HUES64 (cell line): ENCODE measurements at regions not wholly inside any gene's neighbourhood (a gene's known extent, or its start where the extent isn't known, plus 50 kb on each side); places are given as distances from the start of the nearest gene placed in this dataset.

Source experiments
- H3K27ac ChIP-seq: 2 replicates; pipeline ENCODE4 v1.7.0; 2013; ENCODE audit warnings: low read depth, low read length, inconsistent platforms
- H3K27me3 ChIP-seq: 2 replicates; pipeline ENCODE4 v1.6.1; 2013; ENCODE audit warnings: mild to moderate bottlenecking, low read length; ENCODE audit not compliant: insufficient read depth
- H3K36me3 ChIP-seq: 2 replicates; pipeline ENCODE4 v1.6.1; 2013; ENCODE audit warnings: mild to moderate bottlenecking, low read length; ENCODE audit not compliant: insufficient read depth
- H3K4me1 ChIP-seq: 2 replicates; pipeline ENCODE4 v1.6.1; 2013; ENCODE audit warnings: mild to moderate bottlenecking, low read length, moderate library complexity; ENCODE audit not compliant: insufficient read depth
- H3K4me3 ChIP-seq: 2 replicates; pipeline ENCODE4 v1.5.1; 2013; ENCODE audit warnings: mild to moderate bottlenecking, low read length, moderate library complexity
- H3K9ac ChIP-seq: 2 replicates; pipeline ENCODE4 v1.6.1; 2013; ENCODE audit warnings: mild to moderate bottlenecking, low read depth, low read length
- H3K9me3 ChIP-seq: 2 replicates; pipeline ENCODE4 v1.6.1; 2013; ENCODE audit warnings: low read depth, low read length; ENCODE audit not compliant: insufficient read depth
- WGBS: fragments of 150-250, 120-280 bp; methylation state at CpG from one replicate; pipeline ENCODE4 v1.1.7; 2013; ENCODE audit warnings: missing lambda C conversion rate; 5-methylcytosine and 5-hydroxymethylcytosine counted together

DNA sequence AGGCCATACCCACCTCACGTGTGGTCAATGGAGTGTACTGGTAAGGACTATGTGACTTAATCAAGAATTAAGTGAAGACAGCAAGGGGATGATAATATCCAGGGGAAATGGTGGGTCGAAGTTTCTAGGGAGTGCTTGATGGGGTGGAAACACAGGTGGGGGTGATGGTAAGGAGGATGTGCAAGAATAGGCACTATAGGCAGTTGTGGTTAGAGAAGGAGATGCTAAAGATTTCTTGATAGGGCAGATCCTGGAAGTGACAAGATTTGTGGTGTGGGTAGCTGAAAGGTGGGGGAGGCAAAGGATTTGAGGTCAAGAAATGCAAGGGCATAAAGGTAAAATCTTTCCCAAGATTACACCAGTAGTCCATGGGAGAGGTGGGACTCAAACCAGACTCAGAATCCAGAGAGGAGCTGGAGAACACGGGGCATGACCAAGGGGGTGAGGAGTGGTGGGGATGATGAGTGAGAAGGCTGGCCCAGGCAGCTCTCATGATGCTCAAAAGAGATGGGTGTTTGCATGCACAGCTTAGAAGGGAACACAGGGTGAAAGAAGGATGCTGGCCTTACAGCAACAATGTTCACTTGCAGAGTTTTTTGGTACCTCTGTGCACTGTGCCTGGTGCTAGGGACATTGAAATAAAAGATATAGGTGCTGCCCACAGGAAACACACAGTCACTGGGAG is 78.4 kb downstream of the CCR1 start:
- Histone ChIP-seq H3K4me1 (no peaks in the 10 kb centered on the region), H3K27me3 (no peaks in the 10 kb centered on the region), H3K9me3 (no peaks in the 10 kb centered on the region), H3K27ac (no peak overlapping the region), H3K9ac (no peak overlapping the region), H3K36me3 (no peaks in the 10 kb centered on the region), H3K4me3 (no peak overlapping the region)
- 80% methylated on average over 3 of the region's 3 CpGs for WGBS

DNA sequence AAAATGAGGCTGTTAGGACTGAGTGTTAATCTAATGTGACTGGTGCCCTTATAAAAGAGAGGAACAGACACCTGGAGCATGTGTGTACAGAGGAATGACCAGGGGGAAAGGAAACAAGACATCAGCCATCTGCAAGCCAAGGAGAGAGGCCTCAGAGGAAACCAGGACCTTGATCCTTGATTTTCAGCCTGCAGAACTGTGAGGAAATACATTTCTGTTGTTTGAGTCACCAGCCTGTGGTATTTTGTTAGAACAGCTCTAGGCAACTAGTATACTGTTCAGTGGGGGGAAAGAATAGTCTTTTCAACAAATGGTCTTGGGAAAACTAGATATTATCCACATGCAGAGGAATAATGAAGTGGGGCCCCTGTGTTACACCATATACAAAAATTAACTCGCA is 80.6 kb downstream of the CCR1 start:
- Histone ChIP-seq H3K9ac (no peak overlapping the region), H3K27ac (no peak overlapping the region), H3K36me3 (no peaks in the 10 kb centered on the region), H3K27me3 (no peaks in the 10 kb centered on the region), H3K4me3 (no peak overlapping the region), H3K4me1 (no peaks in the 10 kb centered on the region), H3K9me3 (no peaks in the 10 kb centered on the region)
- WGBS, result 100% methylated on average over 1 of the region's 1 CpG

DNA sequence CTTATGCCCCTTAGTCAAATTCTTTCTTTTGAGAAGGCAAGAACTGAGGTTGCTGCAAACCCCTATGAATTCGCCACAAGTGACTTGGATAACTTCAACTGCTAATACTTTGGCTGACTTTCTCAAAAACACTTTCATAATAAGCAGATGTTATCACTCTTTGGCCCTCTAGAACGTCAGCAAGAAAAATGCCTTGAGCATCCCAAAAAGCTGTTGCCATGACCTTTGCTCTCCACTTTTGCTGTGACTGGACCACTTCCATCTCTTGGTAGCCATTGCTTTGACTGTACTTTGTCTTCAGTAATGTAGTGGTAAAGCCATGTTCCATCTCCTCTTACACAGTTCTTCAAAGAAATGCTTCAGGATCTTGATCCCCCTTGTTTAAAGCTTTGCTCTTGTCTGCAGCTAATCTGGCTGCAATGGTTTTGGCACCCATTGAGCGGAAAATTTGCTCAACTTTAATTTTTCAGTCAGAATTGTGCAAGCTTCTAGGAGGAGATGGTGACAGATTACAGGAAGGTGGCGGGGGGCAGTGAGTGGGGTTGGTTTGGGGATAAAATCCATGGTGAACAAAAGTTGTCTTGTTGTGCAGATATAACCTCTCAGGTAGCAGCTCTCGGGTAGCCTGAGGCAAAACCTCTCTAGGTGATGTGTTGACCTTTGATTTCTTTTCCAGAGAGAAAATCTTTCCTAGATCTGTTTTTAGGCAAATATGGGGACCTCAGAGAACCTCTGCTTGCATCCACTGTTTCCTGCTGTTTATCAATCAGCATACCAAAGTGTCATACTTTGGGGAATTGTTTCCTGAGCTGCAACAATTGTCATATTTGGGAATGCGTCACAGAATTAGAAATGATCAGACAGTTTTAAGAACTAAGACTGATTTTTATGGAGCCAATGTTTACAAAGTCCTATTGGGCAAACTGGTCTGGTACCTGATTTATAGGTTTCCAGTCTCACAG is 83.6 kb downstream of the CCR1 start:
- H3K9me3 ChIP-seq, result no peaks in the 10 kb centered on the region
- H3K4me3 ChIP-seq, result no peak overlapping the region
- no peaks in the 10 kb centered on the region for H3K4me1 ChIP-seq
- H3K27me3 ChIP-seq, result no peaks in the 10 kb centered on the region
- no peak overlapping the region for H3K27ac ChIP-seq
- H3K9ac ChIP-seq, result no peak overlapping the region
- no peaks in the 10 kb centered on the region for H3K36me3 ChIP-seq
- WGBS, result 91% methylated on average over 6 of the region's 6 CpGs

DNA sequence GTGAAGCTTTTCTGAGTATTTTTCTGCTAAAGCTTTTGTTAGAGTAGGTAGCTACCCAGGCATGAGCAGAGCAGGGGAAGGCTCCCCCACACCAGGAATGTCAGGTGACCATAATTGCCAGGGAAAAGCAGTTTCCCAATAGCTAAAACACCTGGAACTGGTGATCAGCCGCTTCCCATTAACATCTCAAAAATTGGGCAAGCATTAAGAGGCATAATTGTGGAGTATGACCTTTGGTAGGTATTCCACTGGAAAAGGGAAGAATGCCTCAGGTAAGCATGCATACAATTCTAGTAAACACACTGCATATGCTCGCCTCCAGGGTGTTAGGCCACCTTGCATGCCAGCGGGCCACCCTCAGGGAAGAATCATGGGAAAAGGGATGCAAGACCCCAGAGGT is 84.5 kb downstream of the CCR1 start:
- Histone ChIP-seq H3K9me3 (no peaks in the 10 kb centered on the region), H3K27me3 (no peaks in the 10 kb centered on the region), H3K27ac (no peak overlapping the region), H3K9ac (no peak overlapping the region), H3K4me3 (no peak overlapping the region), H3K36me3 (no peaks in the 10 kb centered on the region), H3K4me1 (no peaks in the 10 kb centered on the region)
- WGBS, result 96% methylated on average over 3 of the region's 3 CpGs

DNA sequence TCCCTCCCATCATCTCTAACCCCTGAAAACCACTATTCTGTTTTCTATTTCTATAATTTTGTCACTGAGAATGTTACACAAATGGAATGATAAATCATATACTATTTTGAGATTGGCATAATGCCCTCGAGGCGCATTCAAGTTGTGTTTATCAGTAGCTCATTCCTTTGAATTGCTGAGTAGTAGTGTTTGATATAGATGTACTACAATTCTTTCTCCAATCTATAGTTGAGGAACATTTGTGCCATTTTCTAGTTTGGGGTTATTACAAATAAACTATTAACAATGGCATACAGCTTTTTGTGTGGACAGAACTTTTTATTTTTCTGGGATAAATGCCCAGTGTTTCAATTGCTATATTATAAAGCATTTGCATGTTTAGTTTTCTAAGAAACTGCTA is 86.0 kb downstream of the CCR1 start:
- H3K27me3 ChIP-seq, result no peaks in the 10 kb centered on the region
- H3K4me3 ChIP-seq, result no peak overlapping the region
- no peak overlapping the region for H3K27ac ChIP-seq
- no peaks in the 10 kb centered on the region for H3K36me3 ChIP-seq
- H3K9me3 ChIP-seq, result no peaks in the 10 kb centered on the region
- H3K4me1 ChIP-seq, result no peaks in the 10 kb centered on the region; the same call in 1 of the 2 replicates
- WGBS, result 100% methylated on average over 2 of the region's 2 CpGs
- no peak overlapping the region for H3K9ac ChIP-seq

DNA sequence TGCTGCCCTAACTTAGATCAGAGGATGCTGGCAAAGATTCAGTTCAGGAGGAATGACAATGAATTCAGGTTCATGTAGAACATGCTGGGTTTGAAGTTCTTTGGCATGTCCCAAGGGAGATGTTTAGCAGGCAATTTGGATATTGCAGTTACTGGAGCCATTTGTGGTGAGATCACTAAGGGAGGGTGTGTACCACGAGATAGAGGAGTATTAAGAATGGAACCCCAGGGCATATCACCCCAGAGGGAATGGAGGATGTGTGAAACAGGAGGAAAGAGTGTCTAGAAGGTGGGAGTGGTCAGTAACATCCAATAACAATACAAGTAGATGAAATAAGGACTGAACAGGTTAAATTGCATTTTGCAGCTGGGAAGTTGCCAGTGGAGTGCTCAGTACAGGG is 87.1 kb downstream of the CCR1 start:
- Histone ChIP-seq H3K27me3 (no peaks in the 10 kb centered on the region), H3K36me3 (no peaks in the 10 kb centered on the region), H3K27ac (no peak overlapping the region), H3K9me3 (no peaks in the 10 kb centered on the region), H3K9ac (no peak overlapping the region), H3K4me3 (no peak overlapping the region), H3K4me1 (no peaks in the 10 kb centered on the region; the same call in 1 of the 2 replicates)
- 75% methylated on average over 1 of the region's 1 CpG for WGBS

DNA sequence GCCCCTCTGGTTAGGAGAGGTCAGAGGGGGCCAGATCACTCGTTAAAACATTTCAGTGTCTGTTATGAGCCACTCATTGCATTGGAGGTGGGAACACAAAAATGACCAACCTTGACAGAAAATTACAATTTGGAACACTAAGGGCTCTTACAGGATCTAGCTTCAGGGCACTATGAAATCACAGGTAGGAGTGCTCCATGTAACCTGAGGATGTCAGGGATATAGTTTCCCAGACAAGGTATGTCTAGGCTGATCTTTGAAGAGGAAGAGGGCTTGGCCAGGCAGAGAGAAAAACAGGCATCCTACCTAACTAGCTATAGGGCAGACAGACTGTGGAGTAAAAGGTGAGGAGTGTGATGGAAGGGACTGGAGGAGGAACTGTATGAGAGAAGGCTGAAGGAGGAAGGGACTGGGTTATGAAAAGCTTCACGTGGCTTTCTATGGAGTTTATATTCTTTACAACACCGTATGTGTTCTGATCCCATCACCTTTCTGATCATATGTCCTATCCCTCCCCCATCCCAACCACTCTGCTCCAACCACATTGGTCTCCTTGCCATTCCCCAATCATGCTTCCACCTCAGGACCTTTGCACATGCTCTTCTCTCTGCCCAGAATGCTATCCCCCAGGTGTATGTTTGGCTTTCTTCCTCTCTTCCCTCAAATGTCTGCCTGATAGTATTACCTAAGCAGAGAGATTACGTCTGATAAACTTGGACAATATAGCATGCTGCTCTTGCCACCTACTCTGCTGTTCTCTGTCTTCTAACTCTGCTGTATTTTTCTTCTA is 88.2 kb downstream of the CCR1 start:
- no peaks in the 10 kb centered on the region for H3K36me3 ChIP-seq
- WGBS, result 91% methylated on average over 4 of the region's 4 CpGs
- no peak overlapping the region for H3K9ac ChIP-seq
- H3K4me1 ChIP-seq, result peaks cover 6% of the 10 kb centered on the region
- H3K9me3 ChIP-seq, result no peaks in the 10 kb centered on the region
- H3K27me3 ChIP-seq, result no peaks in the 10 kb centered on the region
- no peak overlapping the region for H3K4me3 ChIP-seq
- no peak overlapping the region for H3K27ac ChIP-seq

DNA sequence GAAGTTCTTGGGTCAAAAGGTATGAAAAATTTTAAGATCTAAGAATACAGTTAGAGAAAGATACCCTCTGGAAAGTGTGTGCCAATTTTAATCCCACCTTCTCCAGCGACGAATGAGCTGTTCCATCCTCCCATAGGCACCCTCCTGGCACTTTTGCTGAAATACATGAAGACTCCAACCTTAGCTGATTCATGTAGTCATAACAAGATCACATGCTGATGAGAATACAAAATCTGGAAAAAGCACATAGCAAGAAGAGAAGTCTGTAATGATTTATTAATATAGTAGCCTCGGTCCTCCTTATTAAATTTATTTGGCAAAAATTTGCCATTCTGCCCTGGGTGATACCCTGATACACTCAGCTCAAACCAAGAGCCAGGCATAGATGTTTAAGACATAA is 88.9 kb downstream of the CCR1 start:
- H3K9ac ChIP-seq, result no peak overlapping the region
- H3K4me3 ChIP-seq, result no peak overlapping the region
- peaks cover 8% of the 10 kb centered on the region for H3K4me1 ChIP-seq
- no peaks in the 10 kb centered on the region for H3K9me3 ChIP-seq
- no peak overlapping the region for H3K27ac ChIP-seq
- H3K27me3 ChIP-seq, result no peaks in the 10 kb centered on the region
- 95% methylated on average over 3 of the region's 3 CpGs for WGBS
- no peaks in the 10 kb centered on the region for H3K36me3 ChIP-seq

DNA sequence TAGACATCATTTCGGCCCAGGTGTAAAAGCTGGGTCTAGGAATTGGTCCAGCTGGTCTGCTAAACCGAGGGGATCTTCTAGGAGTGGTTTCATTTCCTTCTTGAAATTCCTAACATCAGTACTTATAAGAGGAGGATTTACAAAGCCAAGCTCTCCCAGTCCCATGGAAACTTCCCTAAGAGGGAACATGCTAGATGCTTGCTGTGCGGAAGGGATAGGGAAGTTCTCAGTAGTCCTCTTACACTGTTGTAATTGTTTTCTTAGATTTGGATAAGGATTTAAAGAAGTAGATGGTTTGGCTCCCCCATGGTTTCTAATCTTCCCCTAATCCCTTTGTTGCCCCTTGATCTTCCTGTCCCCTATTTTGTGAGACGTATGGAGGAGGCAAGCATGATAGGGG is 89.7 kb upstream of the XCR1 start:
- no peaks in the 10 kb centered on the region; the same call in 1 of the 2 replicates for H3K9me3 ChIP-seq
- H3K4me3 ChIP-seq, result no peak overlapping the region
- peaks cover 8% of the 10 kb centered on the region for H3K4me1 ChIP-seq
- 85% methylated on average over 4 of the region's 4 CpGs for WGBS
- no peaks in the 10 kb centered on the region for H3K36me3 ChIP-seq
- H3K9ac ChIP-seq, result no peak overlapping the region
- no peak overlapping the region for H3K27ac ChIP-seq
- H3K27me3 ChIP-seq, result no peaks in the 10 kb centered on the region

DNA sequence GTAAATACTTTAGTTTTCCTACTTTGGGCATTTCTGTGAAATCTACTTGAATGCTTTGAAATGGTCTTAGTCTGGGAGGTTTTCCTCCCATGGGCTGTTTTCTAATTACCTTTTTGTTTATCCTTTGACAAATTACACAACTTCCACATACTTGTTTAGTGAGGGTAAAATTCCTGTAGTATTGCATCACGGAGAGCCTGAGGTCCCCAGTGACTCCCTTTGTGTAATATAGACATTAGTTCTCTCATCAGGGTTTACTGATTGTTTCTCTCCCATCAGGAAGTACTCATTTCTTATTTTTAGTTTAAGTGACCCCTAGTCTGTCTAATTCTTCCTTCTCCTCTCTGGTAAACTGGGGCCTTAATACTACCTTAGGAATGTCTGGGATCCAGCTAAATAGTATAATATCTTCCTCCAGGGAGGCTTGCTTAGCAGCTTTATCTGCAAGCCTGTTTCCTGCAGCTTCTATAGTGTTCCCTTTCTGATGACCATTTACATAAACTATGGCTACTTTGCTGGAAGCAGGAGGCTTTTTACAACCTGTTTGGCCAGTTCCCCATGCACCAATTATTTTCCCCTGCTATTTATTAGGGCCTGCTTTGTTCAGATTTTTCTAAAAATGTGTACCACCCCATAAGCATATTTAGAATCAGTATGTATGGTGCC is 87.2 kb upstream of the XCR1 start:
- Histone ChIP-seq H3K27me3 (no peaks in the 10 kb centered on the region), H3K4me1 (peaks cover 8% of the 10 kb centered on the region), H3K9ac (no peak overlapping the region), H3K36me3 (no peaks in the 10 kb centered on the region), H3K9me3 (no peaks in the 10 kb centered on the region; the same call in 1 of the 2 replicates), H3K4me3 (no peak overlapping the region), H3K27ac (0 out of 2 replicates have a peak overlapping the region, but pooled peaks have one; percentile 27)
- WGBS, result no CpG with 5 or more reads among the region's 1 CpG
